ENCODE measurements at regions not wholly inside any gene's neighbourhood (a gene's known extent, or its start where the extent isn't known, plus 50 kb on each side); places are given as distances from the start of the nearest gene placed in this dataset.

DNA sequence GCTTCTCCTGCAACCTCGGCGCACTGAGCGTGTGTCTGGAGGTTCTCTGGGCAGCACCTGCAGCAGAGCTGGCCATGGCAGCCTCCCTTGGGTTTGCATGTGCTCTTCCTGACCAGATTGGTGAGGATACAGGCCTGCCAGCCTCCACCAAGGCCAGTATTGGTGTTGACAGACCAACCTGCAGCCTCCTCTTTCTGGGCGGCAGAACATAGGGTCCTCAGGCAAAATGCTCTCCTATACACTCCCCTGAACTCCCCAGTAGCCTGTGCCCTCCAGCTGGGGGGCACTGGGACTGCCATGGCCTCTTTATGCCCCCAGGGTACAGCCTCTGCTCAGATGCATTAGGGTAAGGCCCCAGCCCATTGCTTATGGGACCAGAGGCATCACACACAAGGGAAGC, 131.9 kb upstream of the SPRED2 start:
- POLR2A ChIA-PET: no interaction called here
- CTCF ChIA-PET: interaction anchor here (2.0 kb wide), 1 partner anchor 9 kb away, joined by 6 read pairs; no protein-coding TSS in a partner anchor
- no peaks in the 10 kb centered on the region for H3K9me3 ChIP-seq (ENCODE audit: control insufficient read depth, insufficient read depth, low read depth, low read length)

DNA sequence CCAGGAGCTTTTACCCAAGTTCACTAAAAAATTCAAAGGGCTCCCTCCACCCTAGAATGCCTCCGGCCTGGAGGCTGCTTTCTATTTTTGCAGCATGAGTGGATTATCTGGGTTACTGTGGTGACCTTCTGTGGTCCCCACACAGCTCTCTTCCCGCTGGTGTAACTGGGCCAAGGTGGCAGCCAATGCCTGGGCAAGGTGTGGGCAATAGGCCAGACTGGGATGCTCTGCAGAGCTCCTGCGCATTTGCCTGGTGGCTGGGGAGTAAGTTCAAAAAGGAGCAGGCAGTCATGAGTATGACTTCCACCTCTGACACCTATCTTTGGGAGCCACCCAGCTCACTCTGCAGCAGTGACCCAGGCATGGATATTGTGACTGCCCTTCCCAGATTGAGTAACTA, 130.5 kb upstream of the SPRED2 start:
- H3K9me3 ChIP-seq (ENCODE audit: control insufficient read depth, insufficient read depth, low read depth, low read length): no peaks in the 10 kb centered on the region
- CTCF ChIA-PET: interaction anchor here (1.1 kb wide), 1 partner anchor 375 kb away, joined by 3 read pairs; no protein-coding TSS in a partner anchor
- no peaks in the 10 kb centered on the region for H3K36me3 ChIP-seq (ENCODE audit: control insufficient read depth in 2 of 2, insufficient read depth in 1 of 2, low read length in 2 of 2)
- POLR2A ChIA-PET: no interaction called here
- no peaks in the 10 kb centered on the region for H3K4me1 ChIP-seq (ENCODE audit: control insufficient read depth, insufficient read depth, low read length)
- no peak overlapping the region for H3K27ac ChIP-seq (ENCODE audit: extremely low read depth, low read depth, low read length)
- H3K4me3 ChIP-seq (ENCODE audit: low read depth, low read length): no peak overlapping the region
- TF ChIP-seq ZNF155 (tag by site-specific recombination; IDR thresholded peaks at IDR 0.05): no peak
- TF ChIP-seq, protein P1, sequence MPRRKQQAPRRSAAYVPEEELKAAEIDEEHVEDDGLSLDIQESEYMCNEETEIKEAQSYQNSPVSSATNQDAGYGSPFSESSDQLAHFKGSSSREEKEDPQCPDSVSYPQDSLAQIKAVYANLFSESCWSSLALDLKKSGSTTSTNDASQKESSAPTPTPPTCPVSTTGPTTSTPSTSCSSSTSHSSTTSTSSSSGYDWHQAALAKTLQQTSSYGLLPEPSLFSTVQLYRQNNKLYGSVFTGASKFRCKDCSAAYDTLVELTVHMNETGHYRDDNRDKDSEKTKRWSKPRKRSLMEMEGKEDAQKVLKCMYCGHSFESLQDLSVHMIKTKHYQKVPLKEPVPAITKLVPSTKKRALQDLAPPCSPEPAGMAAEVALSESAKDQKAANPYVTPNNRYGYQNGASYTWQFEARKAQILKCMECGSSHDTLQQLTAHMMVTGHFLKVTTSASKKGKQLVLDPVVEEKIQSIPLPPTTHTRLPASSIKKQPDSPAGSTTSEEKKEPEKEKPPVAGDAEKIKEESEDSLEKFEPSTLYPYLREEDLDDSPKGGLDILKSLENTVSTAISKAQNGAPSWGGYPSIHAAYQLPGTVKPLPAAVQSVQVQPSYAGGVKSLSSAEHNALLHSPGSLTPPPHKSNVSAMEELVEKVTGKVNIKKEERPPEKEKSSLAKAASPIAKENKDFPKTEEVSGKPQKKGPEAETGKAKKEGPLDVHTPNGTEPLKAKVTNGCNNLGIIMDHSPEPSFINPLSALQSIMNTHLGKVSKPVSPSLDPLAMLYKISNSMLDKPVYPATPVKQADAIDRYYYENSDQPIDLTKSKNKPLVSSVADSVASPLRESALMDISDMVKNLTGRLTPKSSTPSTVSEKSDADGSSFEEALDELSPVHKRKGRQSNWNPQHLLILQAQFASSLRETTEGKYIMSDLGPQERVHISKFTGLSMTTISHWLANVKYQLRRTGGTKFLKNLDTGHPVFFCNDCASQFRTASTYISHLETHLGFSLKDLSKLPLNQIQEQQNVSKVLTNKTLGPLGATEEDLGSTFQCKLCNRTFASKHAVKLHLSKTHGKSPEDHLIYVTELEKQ (tag by site-specific recombination; IDR thresholded peaks at IDR 0.05; ENCODE audit: borderline replicate concordance): no peak
- no peak for TF ChIP-seq TRIM28 (IDR thresholded peaks at IDR 0.05; ENCODE audit: borderline replicate concordance, low read length)
- TF ChIP-seq SP7 (tag by site-specific recombination; IDR thresholded peaks at IDR 0.05): no peak
- TF ChIP-seq, protein P2, sequence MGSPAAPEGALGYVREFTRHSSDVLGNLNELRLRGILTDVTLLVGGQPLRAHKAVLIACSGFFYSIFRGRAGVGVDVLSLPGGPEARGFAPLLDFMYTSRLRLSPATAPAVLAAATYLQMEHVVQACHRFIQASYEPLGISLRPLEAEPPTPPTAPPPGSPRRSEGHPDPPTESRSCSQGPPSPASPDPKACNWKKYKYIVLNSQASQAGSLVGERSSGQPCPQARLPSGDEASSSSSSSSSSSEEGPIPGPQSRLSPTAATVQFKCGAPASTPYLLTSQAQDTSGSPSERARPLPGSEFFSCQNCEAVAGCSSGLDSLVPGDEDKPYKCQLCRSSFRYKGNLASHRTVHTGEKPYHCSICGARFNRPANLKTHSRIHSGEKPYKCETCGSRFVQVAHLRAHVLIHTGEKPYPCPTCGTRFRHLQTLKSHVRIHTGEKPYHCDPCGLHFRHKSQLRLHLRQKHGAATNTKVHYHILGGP (tag by site-specific recombination; IDR thresholded peaks at IDR 0.05): no peak
- no peak for TF ChIP-seq ZFP41 (tag by site-specific recombination; IDR thresholded peaks at IDR 0.05; ENCODE audit: borderline replicate concordance)
- TF ChIP-seq IKZF3 (tag by site-specific recombination; IDR thresholded peaks at IDR 0.05): no peak
- TF ChIP-seq ZNF184 (tag by site-specific recombination; IDR thresholded peaks at IDR 0.05): no peak
- TF ChIP-seq ZNF112 (tag by site-specific recombination; IDR thresholded peaks at IDR 0.05): no peak
- no peak for TF ChIP-seq ZNF24 (tag by site-specific recombination; IDR thresholded peaks at IDR 0.05)
- TF ChIP-seq MEIS1 (CRISPR knock-in tag; IDR thresholded peaks at IDR 0.05; ENCODE audit: borderline replicate concordance): no peak

More for the DNA sequence above, 131.9 kb upstream of the SPRED2 start:
- Histone ChIP-seq H3K27ac (ENCODE audit: extremely low read depth, low read depth, low read length) (no peak overlapping the region), H3K36me3 (ENCODE audit: control insufficient read depth in 2 of 2, insufficient read depth in 1 of 2, low read length in 2 of 2) (no peaks in the 10 kb centered on the region), H3K4me3 (ENCODE audit: low read depth, low read length) (no peak overlapping the region), H3K4me1 (ENCODE audit: control insufficient read depth, insufficient read depth, low read length) (no peaks in the 10 kb centered on the region)
- TF ChIP-seq, protein P3, sequence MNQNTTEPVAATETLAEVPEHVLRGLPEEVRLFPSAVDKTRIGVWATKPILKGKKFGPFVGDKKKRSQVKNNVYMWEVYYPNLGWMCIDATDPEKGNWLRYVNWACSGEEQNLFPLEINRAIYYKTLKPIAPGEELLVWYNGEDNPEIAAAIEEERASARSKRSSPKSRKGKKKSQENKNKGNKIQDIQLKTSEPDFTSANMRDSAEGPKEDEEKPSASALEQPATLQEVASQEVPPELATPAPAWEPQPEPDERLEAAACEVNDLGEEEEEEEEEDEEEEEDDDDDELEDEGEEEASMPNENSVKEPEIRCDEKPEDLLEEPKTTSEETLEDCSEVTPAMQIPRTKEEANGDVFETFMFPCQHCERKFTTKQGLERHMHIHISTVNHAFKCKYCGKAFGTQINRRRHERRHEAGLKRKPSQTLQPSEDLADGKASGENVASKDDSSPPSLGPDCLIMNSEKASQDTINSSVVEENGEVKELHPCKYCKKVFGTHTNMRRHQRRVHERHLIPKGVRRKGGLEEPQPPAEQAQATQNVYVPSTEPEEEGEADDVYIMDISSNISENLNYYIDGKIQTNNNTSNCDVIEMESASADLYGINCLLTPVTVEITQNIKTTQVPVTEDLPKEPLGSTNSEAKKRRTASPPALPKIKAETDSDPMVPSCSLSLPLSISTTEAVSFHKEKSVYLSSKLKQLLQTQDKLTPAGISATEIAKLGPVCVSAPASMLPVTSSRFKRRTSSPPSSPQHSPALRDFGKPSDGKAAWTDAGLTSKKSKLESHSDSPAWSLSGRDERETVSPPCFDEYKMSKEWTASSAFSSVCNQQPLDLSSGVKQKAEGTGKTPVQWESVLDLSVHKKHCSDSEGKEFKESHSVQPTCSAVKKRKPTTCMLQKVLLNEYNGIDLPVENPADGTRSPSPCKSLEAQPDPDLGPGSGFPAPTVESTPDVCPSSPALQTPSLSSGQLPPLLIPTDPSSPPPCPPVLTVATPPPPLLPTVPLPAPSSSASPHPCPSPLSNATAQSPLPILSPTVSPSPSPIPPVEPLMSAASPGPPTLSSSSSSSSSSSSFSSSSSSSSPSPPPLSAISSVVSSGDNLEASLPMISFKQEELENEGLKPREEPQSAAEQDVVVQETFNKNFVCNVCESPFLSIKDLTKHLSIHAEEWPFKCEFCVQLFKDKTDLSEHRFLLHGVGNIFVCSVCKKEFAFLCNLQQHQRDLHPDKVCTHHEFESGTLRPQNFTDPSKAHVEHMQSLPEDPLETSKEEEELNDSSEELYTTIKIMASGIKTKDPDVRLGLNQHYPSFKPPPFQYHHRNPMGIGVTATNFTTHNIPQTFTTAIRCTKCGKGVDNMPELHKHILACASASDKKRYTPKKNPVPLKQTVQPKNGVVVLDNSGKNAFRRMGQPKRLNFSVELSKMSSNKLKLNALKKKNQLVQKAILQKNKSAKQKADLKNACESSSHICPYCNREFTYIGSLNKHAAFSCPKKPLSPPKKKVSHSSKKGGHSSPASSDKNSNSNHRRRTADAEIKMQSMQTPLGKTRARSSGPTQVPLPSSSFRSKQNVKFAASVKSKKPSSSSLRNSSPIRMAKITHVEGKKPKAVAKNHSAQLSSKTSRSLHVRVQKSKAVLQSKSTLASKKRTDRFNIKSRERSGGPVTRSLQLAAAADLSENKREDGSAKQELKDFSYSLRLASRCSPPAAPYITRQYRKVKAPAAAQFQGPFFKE (tag by site-specific recombination; IDR thresholded peaks at IDR 0.05; ENCODE audit: borderline replicate concordance): no peak
- TF ChIP-seq ZNF175 (tag by site-specific recombination; IDR thresholded peaks at IDR 0.05) (no peak), ZNF266 (tag by site-specific recombination; IDR thresholded peaks at IDR 0.05; ENCODE audit: low read depth) (no peak), ZNF211 (tag by site-specific recombination; IDR thresholded peaks at IDR 0.05; ENCODE audit: low read depth) (no peak), ZNF473 (tag by site-specific recombination; IDR thresholded peaks at IDR 0.05) (no peak), ZNF555 (tag by site-specific recombination; conservative IDR thresholded peaks at IDR 0.05) (no peak), ZNF391 (tag by site-specific recombination; IDR thresholded peaks at IDR 0.05; ENCODE audit: borderline replicate concordance, low read depth) (no peak), ZSCAN23 (tag by site-specific recombination; IDR thresholded peaks at IDR 0.05) (no peak), ZNF830 (tag by site-specific recombination; IDR thresholded peaks at IDR 0.05; ENCODE audit: low read depth) (no peak), ZNF324 (tag by site-specific recombination; IDR thresholded peaks at IDR 0.05) (no peak), ZNF302 (tag by site-specific recombination; IDR thresholded peaks at IDR 0.05; ENCODE audit: low read depth) (no peak), ZNF707 (tag by site-specific recombination; IDR thresholded peaks at IDR 0.05) (no peak)
- TF ChIP-seq, protein P4, sequence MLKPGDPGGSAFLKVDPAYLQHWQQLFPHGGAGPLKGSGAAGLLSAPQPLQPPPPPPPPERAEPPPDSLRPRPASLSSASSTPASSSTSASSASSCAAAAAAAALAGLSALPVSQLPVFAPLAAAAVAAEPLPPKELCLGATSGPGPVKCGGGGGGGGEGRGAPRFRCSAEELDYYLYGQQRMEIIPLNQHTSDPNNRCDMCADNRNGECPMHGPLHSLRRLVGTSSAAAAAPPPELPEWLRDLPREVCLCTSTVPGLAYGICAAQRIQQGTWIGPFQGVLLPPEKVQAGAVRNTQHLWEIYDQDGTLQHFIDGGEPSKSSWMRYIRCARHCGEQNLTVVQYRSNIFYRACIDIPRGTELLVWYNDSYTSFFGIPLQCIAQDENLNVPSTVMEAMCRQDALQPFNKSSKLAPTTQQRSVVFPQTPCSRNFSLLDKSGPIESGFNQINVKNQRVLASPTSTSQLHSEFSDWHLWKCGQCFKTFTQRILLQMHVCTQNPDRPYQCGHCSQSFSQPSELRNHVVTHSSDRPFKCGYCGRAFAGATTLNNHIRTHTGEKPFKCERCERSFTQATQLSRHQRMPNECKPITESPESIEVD (tag by site-specific recombination; IDR thresholded peaks at IDR 0.05): no peak
- TF ChIP-seq, protein P2 (tag by site-specific recombination; IDR thresholded peaks at IDR 0.05): no peak
